CD4-positive, alpha-beta T cell treated with Interleukin-17A for 4 hours (primary cell): ENCODE measurements at regions not wholly inside any gene's neighbourhood (a gene's known extent, or its start where the extent isn't known, plus 50 kb on each side); places are given as distances from the start of the nearest gene placed in this dataset.
"Not testable (repeated sequence)": the region's sequence is repeated elsewhere in the genome, so short reads cannot be mapped to it uniquely, and the experiment has no call there.

Experiments
- DNase-seq: peaks from one replicate; pipeline ENCODE4 v3.0.0-alpha.2; 2020; ENCODE audit warnings: mixed read lengths

- no peak for DNase-seq
Observed at GRCh38 chr6:137304020-137304780, 85.0 kb upstream of the IFNGR1 start.

GRCh38 chr6:137303441-137303840 lies 84.3 kb upstream of the IFNGR1 start:
- no peak for DNase-seq

GRCh38 chr6:137299681-137300080 lies 80.5 kb upstream of the IFNGR1 start:
- no peak for DNase-seq

- DNase-seq: no peak
Observed at GRCh38 chr6:137297887-137298286, 78.7 kb upstream of the IFNGR1 start.

- not testable (repeated sequence) for DNase-seq
Observed at GRCh38 chr6:137292326-137292725, 73.1 kb upstream of the IFNGR1 start.

GRCh38 chr6:137291441-137291840 lies 72.3 kb upstream of the IFNGR1 start:
- DNase-seq: no peak

DNA sequence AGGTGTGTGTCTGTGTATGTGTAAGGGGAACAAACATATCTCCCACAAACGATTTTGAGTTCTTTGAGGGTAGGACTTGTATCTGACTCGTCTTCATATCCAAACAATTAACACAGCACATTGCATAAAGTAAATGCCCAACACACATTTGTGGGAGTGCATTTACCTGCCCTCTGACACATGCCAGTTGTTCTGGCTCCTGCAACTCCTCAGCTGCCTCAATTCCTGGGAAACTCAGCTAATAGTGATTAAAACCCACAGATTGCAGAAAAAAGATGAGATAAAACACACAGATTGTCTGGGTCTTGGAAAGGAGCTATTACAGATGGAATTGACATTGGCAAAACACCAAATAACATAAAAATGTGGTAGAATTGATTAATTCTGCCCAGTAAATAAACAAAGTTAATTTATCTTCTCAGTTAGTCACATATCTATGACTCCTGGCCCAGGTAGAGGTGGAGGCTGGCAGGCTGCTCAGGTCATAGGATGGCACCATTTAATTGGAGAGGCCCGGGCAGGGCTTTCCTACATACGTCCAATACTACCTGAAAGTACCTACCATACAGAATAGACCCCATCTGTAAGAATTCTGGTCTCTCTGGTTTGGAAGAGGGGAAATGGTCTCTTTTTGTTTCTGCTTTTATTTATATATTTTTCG lies 71.5 kb upstream of the IFNGR1 start:
- no peak for DNase-seq

DNA sequence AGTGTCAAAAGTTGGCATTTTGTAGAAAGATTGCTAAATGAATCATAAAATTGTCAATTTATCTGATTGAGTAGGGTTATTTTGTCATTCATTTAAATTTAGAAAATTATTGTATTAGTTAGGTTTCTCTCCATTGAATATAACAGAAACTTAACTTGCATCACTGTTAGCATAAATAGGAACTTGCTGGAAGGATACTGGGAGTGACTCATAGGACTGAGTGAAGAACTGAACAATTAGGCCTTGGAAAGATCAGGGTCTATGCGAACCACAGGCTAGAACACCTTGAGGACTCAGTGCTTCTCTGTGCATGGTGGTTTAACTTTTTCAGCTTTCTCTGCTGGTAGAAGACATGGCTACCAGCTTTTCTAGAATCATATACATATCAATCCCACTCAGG lies 67.7 kb upstream of the IFNGR1 start:
- no peak for DNase-seq

- DNase-seq: no peak
Observed at GRCh38 chr6:137286368-137286767, 67.2 kb upstream of the IFNGR1 start.

- DNase-seq: no peak
Observed at GRCh38 chr6:137284811-137285110, 65.6 kb upstream of the IFNGR1 start.

DNA sequence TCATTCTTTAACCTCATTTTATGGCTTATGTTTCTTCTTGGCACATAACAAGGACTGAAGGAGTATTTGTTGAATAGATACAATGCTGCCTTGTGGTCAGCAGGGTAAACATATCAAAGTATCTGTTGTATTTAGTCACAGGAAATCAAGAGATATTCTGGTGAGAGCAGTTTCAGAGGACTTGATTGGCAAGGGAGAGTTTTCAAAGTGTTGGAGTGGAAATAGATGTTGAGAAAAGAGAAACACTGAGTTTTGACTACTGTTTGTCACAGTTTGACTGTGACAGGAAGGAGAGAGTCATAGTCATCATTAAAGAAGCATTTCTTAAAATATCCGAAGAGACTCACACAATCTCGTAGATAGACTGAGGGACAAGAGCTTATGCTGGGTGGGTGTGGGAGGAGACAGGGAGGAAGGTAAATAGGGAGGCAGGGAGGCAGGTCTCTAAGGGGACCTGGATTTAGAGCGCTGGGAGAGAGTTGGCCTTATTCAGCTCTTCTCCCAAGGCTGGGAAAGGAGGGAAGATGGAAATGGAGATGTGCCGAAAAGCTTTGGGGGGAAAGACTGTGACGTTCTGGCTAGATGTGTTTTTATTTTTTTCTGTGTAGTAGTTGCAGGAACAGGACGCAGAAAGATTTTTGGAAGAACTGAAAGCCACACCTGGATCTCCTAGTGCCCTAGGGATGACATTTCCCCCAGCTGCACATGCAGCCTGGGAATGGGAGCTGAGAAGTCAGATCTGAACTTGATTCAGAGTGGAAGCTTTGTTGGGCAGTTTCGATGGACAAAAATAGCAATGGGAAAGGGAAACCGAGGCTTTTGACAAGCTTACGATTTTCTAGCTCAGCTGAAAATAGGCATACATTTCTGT lies 65.0 kb upstream of the IFNGR1 start:
- no peak for DNase-seq

DNA sequence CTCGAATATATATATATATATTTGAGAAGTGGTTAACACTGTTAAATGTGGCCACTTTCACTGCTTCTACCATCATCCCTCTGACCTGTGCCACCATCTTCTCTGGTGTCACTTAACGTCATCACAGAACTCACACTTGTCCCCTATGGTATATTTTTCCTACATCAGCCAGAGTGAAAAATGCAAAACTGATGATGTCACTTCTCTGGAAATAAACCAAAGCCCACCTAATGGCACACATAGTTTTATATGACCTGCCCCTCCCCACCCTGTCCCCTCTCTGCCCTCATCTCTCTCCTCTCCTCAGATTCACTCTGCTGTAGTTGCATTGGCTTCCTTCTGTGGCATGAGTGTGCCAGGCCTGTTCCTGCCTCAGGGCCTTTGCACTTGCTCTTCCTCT lies 63.9 kb upstream of the IFNGR1 start:
- no peak for DNase-seq

DNA sequence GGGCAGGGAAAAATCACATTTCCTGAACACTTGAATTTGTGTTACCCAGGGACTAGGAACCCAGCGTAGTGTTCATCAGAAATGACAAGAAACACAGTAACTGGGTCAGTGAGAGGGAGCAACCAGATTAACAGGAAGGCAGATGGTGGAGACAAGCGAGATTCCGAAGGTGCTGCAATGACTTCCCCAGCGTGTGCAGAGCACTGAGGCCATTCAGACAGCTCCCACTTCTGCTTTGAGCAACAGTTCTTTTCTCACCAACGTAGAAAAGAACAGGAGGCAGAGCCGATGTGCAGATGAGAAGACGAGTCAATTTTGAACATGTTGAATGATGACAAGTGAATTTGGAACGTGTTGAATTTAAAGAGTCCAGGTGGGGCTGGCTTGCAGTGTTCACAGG lies 63.1 kb upstream of the IFNGR1 start:
- DNase-seq: no peak

GRCh38 chr6:137279279-137279678 lies 60.1 kb upstream of the IFNGR1 start:
- DNase-seq: not testable (repeated sequence)

DNA sequence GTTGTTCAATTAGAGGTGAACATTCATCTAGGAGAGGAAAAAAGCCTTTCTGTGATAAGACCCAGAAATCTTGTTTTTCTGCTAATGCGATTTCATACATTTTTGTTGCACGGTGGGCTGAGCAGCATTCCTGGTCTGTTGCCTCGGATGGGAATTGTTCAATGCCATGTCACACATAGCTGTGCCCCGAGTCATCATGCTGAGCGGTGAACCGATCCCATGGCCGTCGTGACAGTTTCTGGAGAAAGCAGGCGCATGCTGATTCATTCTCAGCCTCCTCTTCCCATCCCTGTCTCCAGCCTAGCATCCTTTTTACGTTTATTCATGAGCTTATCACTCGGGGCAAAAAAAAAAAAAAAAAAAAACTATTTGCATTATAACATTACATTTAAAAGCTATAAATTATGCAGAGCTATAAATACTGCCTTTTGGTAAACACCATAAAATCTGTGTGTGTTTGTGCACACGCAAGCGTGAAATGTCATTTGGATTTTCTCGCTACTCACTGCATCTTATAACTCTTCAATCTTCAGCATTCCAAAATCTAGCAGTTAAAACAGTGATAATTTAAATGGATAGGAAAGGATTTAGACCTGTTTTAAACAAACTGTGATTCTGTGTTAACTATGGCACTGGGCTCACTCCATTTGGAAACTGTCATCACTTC lies 58.9 kb upstream of the IFNGR1 start:
- DNase-seq: no peak

DNA sequence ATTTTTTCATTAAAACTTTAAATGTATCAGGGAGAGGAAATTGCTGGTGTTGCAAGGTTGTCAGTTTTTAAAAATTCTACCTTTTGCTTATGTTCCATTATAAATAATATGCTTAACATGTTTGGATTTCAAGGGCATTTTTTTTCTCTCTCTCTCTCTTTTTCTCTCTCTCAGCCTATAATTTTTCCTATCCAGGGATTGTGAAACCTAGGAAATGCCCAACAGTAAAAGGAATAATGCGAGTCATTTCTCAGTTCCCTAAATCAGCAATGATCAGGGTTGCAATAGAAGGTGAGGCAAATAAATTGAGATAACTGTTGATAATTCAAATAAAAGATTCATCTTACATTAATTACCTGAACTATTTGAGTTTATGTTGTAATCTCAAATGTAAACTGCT lies 53.2 kb upstream of the IFNGR1 start:
- no peak for DNase-seq

DNA sequence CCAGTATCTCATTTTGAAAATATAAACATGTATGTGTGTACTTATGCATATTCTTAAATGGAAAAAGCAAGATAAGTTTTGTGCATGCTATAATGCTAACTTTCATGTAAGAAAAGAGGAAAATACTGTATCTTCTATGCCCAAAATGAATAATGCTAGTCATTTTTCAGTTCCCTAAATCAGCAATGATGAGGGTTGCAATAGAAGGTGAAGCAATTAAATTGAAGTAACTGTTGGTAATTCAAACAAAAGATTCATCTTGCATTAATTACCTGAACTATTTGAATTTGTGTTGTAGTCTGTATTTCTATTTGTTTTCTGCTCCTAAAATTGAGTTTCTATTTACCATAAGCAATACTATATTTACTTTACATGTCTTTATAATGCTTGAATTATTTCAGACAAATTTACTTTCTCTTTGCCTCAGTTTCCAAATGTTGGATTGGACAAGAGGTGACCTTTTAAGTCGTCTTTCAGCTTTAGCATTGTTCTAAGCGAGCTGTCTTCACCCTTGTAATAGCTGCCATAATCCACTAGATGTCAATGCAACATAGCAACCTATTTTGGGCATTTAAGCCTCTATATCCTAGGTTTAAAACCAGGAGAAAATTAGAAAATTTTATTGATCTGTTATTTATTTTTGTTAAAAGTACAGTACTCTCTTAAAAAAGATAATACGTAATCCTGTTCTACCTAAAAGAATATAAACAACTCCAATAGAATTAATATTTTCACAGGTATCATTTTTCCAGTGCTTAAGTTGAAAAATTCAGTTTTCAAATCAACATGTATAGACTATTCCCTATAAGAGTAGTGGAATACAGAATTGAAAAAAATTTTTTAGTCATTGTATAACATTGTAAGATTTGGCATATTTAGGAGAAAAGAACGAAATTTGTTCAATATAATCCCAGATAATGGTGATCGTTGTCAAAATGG lies 52.3 kb upstream of the IFNGR1 start:
- no peak for DNase-seq

DNA sequence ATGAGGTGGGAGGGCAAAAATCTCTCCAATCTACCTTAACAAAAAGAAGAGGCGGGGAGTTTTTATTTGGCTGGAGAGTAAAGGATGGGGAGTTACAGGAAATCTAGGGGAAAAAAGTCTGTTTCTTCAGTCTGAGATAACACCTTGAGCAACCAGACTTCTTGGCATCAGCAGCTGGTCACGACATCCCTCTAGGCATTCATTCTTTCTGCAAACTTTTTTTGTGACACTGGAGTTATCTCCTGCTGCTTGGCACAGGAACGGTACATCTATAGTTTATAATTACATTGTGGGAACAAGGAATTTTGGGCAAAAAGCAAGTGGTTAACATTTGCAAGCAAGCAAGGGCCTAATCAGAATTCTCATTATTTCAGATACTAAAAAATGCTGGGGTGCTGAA lies 50.6 kb upstream of the IFNGR1 start:
- DNase-seq: no peak

- no peak for DNase-seq
Observed at GRCh38 chr6:137269347-137269746, 50.2 kb upstream of the IFNGR1 start.
